Muscle layer of colon (tissue), 2 donors: ENCODE measurements at regions not wholly inside any gene's neighbourhood (a gene's known extent, or its start where the extent isn't known, plus 50 kb on each side); places are given as distances from the start of the nearest gene placed in this dataset.

Experiments used
- H3K27ac ChIP-seq: one replicate; pipeline ENCODE4 v1.7.0; 2013; ENCODE audit warnings: low read depth, mild to moderate bottlenecking, low read length, moderate library complexity
- H3K27me3 ChIP-seq, 2 donors: one replicate each; pipeline ENCODE4 v1.7.0; 2013; ENCODE audit warnings: low read length in 2 of 2, mild to moderate bottlenecking in 2 of 2; ENCODE audit not compliant: insufficient read depth in 2 of 2, control insufficient read depth in 1 of 2
- H3K36me3 ChIP-seq: one replicate; pipeline ENCODE4 v1.7.0; 2013; ENCODE audit warnings: mild to moderate bottlenecking, low read length; ENCODE audit not compliant: insufficient read depth
- H3K4me1 ChIP-seq: one replicate; pipeline ENCODE4 v1.7.0; 2013; ENCODE audit warnings: mild to moderate bottlenecking, low read length; ENCODE audit not compliant: insufficient read depth
- H3K4me3 ChIP-seq, 2 donors: one replicate each; pipeline ENCODE4 v1.7.0; 2013; ENCODE audit warnings: low read length in 2 of 2, low read depth in 1 of 2, mild to moderate bottlenecking in 1 of 2, moderate library complexity in 1 of 2
- H3K9ac ChIP-seq: one replicate; pipeline ENCODE4 v1.7.0; 2013; ENCODE audit warnings: low read length
- H3K9me3 ChIP-seq: one replicate; pipeline ENCODE4 v1.7.0; 2013; ENCODE audit warnings: mild to moderate bottlenecking, low read length
- donor health status: abdominal sarcoma.
- donor health status: Adenocarcinoma of cecum.

- H3K27me3 ChIP-seq = no peaks in the 10 kb centered on the region
- H3K9me3 ChIP-seq = no peaks in the 10 kb centered on the region
- no peak overlapping the region for H3K9ac ChIP-seq
- no peak overlapping the region for H3K27ac ChIP-seq
- no peaks in the 10 kb centered on the region for H3K36me3 ChIP-seq
- no peak overlapping the region for H3K4me3 ChIP-seq
- H3K4me1 ChIP-seq = no peaks in the 10 kb centered on the region
Observed at GRCh38 chr4:178423366-178423765, 981.1 kb upstream of the AGA start.

- no peaks in the 10 kb centered on the region for H3K9me3 ChIP-seq
- no peaks in the 10 kb centered on the region for H3K27me3 ChIP-seq
- H3K27ac ChIP-seq = no peak overlapping the region
- no peaks in the 10 kb centered on the region for H3K4me1 ChIP-seq
- no peak overlapping the region for H3K4me3 ChIP-seq
- H3K9ac ChIP-seq = no peak overlapping the region
- H3K36me3 ChIP-seq = no peaks in the 10 kb centered on the region
Observed at GRCh38 chr4:178426871-178427270, 984.6 kb upstream of the AGA start.

GRCh38 chr4:178427663-178428062 lies 985.4 kb upstream of the AGA start:
- H3K27ac ChIP-seq = no peak overlapping the region
- no peaks in the 10 kb centered on the region for H3K36me3 ChIP-seq
- H3K9me3 ChIP-seq = no peaks in the 10 kb centered on the region
- no peak overlapping the region for H3K4me3 ChIP-seq
- no peaks in the 10 kb centered on the region for H3K4me1 ChIP-seq
- H3K27me3 ChIP-seq = no peaks in the 10 kb centered on the region
- no peak overlapping the region for H3K9ac ChIP-seq

- Histone ChIP-seq H3K36me3 (no peaks in the 10 kb centered on the region), H3K4me1 (no peaks in the 10 kb centered on the region), H3K4me3 (no peak overlapping the region), H3K27ac (no peak overlapping the region), H3K27me3 (no peaks in the 10 kb centered on the region), H3K9me3 (no peaks in the 10 kb centered on the region), H3K9ac (no peak overlapping the region)
Observed at GRCh38 chr4:178448372-178449035, 1006.3 kb upstream of the AGA start.

- Histone ChIP-seq H3K9me3 (no peaks in the 10 kb centered on the region), H3K27me3 (no peaks in the 10 kb centered on the region), H3K4me3 (no peak overlapping the region), H3K4me1 (no peaks in the 10 kb centered on the region), H3K27ac (no peak overlapping the region), H3K36me3 (no peaks in the 10 kb centered on the region), H3K9ac (no peak overlapping the region)
Observed at GRCh38 chr4:178450614-178451013, 1008.4 kb upstream of the AGA start.

- H3K4me3 ChIP-seq = no peak overlapping the region
Observed at GRCh38 chr4:178453057-178453456, 1010.8 kb upstream of the AGA start.

GRCh38 chr4:178457286-178457685 lies 1015.0 kb upstream of the AGA start:
- Histone ChIP-seq H3K4me3 (no peak overlapping the region), H3K27me3 (no peaks in the 10 kb centered on the region), H3K9ac (no peak overlapping the region), H3K4me1 (no peaks in the 10 kb centered on the region), H3K36me3 (no peaks in the 10 kb centered on the region), H3K9me3 (no peaks in the 10 kb centered on the region), H3K27ac (no peak overlapping the region)

More at GRCh38 chr4:178453057-178453456, 1010.8 kb upstream of the AGA start:
- H3K4me1 ChIP-seq = no peaks in the 10 kb centered on the region
- no peak overlapping the region for H3K9ac ChIP-seq
- no peaks in the 10 kb centered on the region for H3K27me3 ChIP-seq
- no peaks in the 10 kb centered on the region for H3K36me3 ChIP-seq
- no peak overlapping the region for H3K27ac ChIP-seq
- H3K9me3 ChIP-seq = no peaks in the 10 kb centered on the region

- Histone ChIP-seq H3K4me3 (no peak overlapping the region), H3K36me3 (no peaks in the 10 kb centered on the region), H3K9me3 (no peaks in the 10 kb centered on the region), H3K4me1 (no peaks in the 10 kb centered on the region), H3K27me3 (no peaks in the 10 kb centered on the region), H3K9ac (no peak overlapping the region), H3K27ac (no peak overlapping the region)
Observed at GRCh38 chr4:178462710-178463109, 1020.5 kb upstream of the AGA start.

- Histone ChIP-seq H3K27me3 (no peaks in the 10 kb centered on the region), H3K9me3 (no peaks in the 10 kb centered on the region), H3K4me3 (no peak overlapping the region), H3K36me3 (no peaks in the 10 kb centered on the region), H3K27ac (no peak overlapping the region), H3K4me1 (no peaks in the 10 kb centered on the region), H3K9ac (no peak overlapping the region)
Observed at GRCh38 chr4:178463747-178464146, 1021.5 kb upstream of the AGA start.

- no peak overlapping the region for H3K27ac ChIP-seq
- H3K27me3 ChIP-seq = no peaks in the 10 kb centered on the region
- H3K9me3 ChIP-seq = no peaks in the 10 kb centered on the region
- H3K4me3 ChIP-seq = no peak overlapping the region
- H3K9ac ChIP-seq = no peak overlapping the region
- no peaks in the 10 kb centered on the region for H3K36me3 ChIP-seq
- H3K4me1 ChIP-seq = no peaks in the 10 kb centered on the region
Observed at GRCh38 chr4:178470996-178471784, 1029.0 kb upstream of the AGA start.

- Histone ChIP-seq H3K27ac (no peak overlapping the region), H3K4me1 (no peaks in the 10 kb centered on the region), H3K9ac (no peak overlapping the region), H3K4me3 (no peak overlapping the region), H3K9me3 (no peaks in the 10 kb centered on the region), H3K27me3 (no peaks in the 10 kb centered on the region), H3K36me3 (no peaks in the 10 kb centered on the region)
Observed at GRCh38 chr4:178471994-178472393, 1029.8 kb upstream of the AGA start.

- no peaks in the 10 kb centered on the region for H3K36me3 ChIP-seq
- no peak overlapping the region for H3K27ac ChIP-seq
Observed at GRCh38 chr4:178480105-178480504, 1037.9 kb upstream of the AGA start.

More at GRCh38 chr4:178480105-178480504, 1037.9 kb upstream of the AGA start:
- H3K9me3 ChIP-seq = no peaks in the 10 kb centered on the region
- no peak overlapping the region for H3K4me3 ChIP-seq
- H3K27me3 ChIP-seq = no peaks in the 10 kb centered on the region
- no peak overlapping the region for H3K9ac ChIP-seq
- H3K4me1 ChIP-seq = no peaks in the 10 kb centered on the region
